Calu3 (cell line): ENCODE measurements at regions not wholly inside any gene's neighbourhood (a gene's known extent, or its start where the extent isn't known, plus 50 kb on each side); places are given as distances from the start of the nearest gene placed in this dataset.

Experiments
- BruUV-seq: library from RNA; stranded (reverse); fragments of 400-500 nt; replicated peaks from 2 replicates; lab custom pipeline; 2021; lab: Mats Ljungman, UMichigan
- CTCF ChIA-PET: fragments of 300-600 bp; sonication (Branson Sonifier 250); formaldehyde crosslinking; loops from one replicate; lab custom pipeline; 2022; ENCODE audit warnings: antibody characterized with exemption; lab: Charles Lee
- DNase-seq: peaks from one replicate; pipeline ENCODE4 v3.0.0; 2022
- H3K27ac Mint-ChIP-seq: one replicate; pipeline ENCODE4 v1.8.0; 2022; ENCODE audit warnings: mixed read lengths; ENCODE audit not compliant: unreplicated experiment
- H3K27me3 Mint-ChIP-seq: one replicate; pipeline ENCODE4 v1.8.0; 2022; ENCODE audit warnings: mixed read lengths; ENCODE audit not compliant: unreplicated experiment
- H3K36me3 Mint-ChIP-seq: one replicate; pipeline ENCODE4 v1.8.0; 2022; ENCODE audit warnings: mild to moderate bottlenecking, moderate library complexity, mixed read lengths; ENCODE audit not compliant: insufficient read depth, unreplicated experiment
- H3K4me1 Mint-ChIP-seq: one replicate; pipeline ENCODE4 v1.8.0; 2022; ENCODE audit warnings: mild to moderate bottlenecking, low read depth, mixed read lengths; ENCODE audit not compliant: unreplicated experiment
- H3K4me3 Mint-ChIP-seq: one replicate; pipeline ENCODE4 v1.8.0; 2022; ENCODE audit warnings: mild to moderate bottlenecking, low read depth, moderate library complexity, mixed read lengths; ENCODE audit not compliant: unreplicated experiment
- H3K9me3 Mint-ChIP-seq: one replicate; pipeline ENCODE4 v1.8.0; 2022; ENCODE audit warnings: low read depth, mixed read lengths; ENCODE audit not compliant: unreplicated experiment
- intact Hi-C: fragments of 100-400 bp; cut with micrococcal nuclease; formaldehyde crosslinking; loops from one replicate; pipeline ENCODE4 v1.10.0; 2022; ENCODE audit not compliant: unreplicated experiment
- TF ChIP-seq, protein P1 (sequence below): fragments of 200-600 bp; IDR thresholded peaks from one replicate; pipeline ENCODE4 v1.8.0; 2022; ENCODE audit warnings: antibody characterized with exemption; ENCODE audit not compliant: unreplicated experiment

DNA sequence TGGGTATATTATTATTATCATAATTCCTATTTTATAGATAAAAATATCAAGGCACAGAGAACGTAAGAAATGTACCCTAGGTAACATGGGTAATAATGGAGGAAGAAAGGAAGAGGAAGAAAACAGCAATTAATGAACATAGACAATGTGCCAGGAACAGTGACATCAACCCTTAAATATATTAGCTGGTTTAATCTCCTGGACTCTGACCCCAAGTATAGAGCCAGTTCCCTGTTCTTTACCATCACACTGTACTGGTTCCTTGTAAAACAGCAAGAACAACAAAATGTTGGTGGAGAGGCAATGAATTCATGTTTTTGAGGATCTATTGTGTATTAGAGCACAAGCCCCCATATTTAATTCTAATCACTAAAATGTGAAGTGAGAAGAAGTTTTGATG is 192.1 kb downstream of the SMC2 start:
- H3K27ac Mint-ChIP-seq: no peak overlapping the region
- H3K27me3 Mint-ChIP-seq: no peaks in the 10 kb centered on the region
- H3K4me3 Mint-ChIP-seq: no peak overlapping the region
- CTCF ChIA-PET: no interaction called here
- no peak for DNase-seq
- TF ChIP-seq, protein P1, sequence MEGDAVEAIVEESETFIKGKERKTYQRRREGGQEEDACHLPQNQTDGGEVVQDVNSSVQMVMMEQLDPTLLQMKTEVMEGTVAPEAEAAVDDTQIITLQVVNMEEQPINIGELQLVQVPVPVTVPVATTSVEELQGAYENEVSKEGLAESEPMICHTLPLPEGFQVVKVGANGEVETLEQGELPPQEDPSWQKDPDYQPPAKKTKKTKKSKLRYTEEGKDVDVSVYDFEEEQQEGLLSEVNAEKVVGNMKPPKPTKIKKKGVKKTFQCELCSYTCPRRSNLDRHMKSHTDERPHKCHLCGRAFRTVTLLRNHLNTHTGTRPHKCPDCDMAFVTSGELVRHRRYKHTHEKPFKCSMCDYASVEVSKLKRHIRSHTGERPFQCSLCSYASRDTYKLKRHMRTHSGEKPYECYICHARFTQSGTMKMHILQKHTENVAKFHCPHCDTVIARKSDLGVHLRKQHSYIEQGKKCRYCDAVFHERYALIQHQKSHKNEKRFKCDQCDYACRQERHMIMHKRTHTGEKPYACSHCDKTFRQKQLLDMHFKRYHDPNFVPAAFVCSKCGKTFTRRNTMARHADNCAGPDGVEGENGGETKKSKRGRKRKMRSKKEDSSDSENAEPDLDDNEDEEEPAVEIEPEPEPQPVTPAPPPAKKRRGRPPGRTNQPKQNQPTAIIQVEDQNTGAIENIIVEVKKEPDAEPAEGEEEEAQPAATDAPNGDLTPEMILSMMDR: no peak
- intact Hi-C loops: no loop called here
- no peaks in the 10 kb centered on the region for H3K4me1 Mint-ChIP-seq
- no TSS peak for BruUV-seq
- H3K9me3 Mint-ChIP-seq: peaks cover 11% of the 10 kb centered on the region
- no peaks in the 10 kb centered on the region for H3K36me3 Mint-ChIP-seq

- intact Hi-C loops: no loop called here
- no peaks in the 10 kb centered on the region for H3K27me3 Mint-ChIP-seq
- TF ChIP-seq, protein P1: no peak
- H3K9me3 Mint-ChIP-seq: peaks cover 8% of the 10 kb centered on the region
- H3K4me1 Mint-ChIP-seq: no peaks in the 10 kb centered on the region
- H3K27ac Mint-ChIP-seq: no peak overlapping the region
- H3K4me3 Mint-ChIP-seq: no peak overlapping the region
- no peak for DNase-seq
- H3K36me3 Mint-ChIP-seq: no peaks in the 10 kb centered on the region
- no TSS peak for BruUV-seq
- CTCF ChIA-PET: no interaction called here
Observed at GRCh38 chr9:104286799-104287198, 192.7 kb downstream of the SMC2 start.

DNA sequence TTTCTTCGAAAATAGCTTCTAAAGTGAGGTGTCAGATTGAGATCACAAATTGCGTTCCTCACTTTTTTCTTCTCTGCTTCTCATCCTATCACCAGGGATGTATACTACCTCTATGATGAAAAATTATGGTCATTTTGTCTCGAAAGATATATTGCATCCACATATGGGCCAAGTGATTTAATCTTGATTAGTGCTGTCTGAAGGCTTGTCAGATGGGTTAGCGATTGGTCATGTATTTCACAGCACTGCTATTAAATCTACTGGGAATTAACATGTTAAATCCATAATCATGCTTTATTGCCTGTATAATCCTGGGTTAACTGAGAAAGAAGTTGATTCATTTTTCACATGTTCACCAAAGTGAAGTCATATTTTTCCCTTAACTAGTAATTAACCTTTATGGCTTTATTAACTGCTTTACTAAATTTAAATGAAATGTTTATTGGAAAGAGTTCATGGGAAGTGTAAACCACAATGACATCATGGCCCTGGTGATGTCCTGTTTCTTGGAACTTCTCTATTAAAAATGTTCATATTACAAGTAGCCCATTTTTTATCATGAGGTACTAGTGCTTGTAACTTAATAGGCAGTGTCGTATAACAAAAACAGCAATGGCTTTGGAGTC is 193.3 kb downstream of the SMC2 start:
- CTCF ChIA-PET: no interaction called here
- peaks cover 7% of the 10 kb centered on the region for H3K9me3 Mint-ChIP-seq
- H3K4me1 Mint-ChIP-seq: no peaks in the 10 kb centered on the region
- H3K4me3 Mint-ChIP-seq: no peak overlapping the region
- no TSS peak for BruUV-seq
- H3K36me3 Mint-ChIP-seq: no peaks in the 10 kb centered on the region
- no peaks in the 10 kb centered on the region for H3K27me3 Mint-ChIP-seq
- intact Hi-C loops: no loop called here
- no peak overlapping the region for H3K27ac Mint-ChIP-seq
- no peak for DNase-seq
- TF ChIP-seq, protein P1: no peak

- Mint-ChIP-seq H3K36me3 (no peaks in the 10 kb centered on the region), H3K4me1 (no peaks in the 10 kb centered on the region), H3K27ac (no peak overlapping the region), H3K27me3 (no peaks in the 10 kb centered on the region), H3K4me3 (no peak overlapping the region), H3K9me3 (peaks cover 3% of the 10 kb centered on the region)
- intact Hi-C loops: no loop called here
- no peak for DNase-seq
- TF ChIP-seq, protein P1: no peak
- CTCF ChIA-PET: no interaction called here
- BruUV-seq: no TSS peak
Observed at GRCh38 chr9:104293877-104294276, 199.8 kb downstream of the SMC2 start.
